ENCODE measurements at regions not wholly inside any gene's neighbourhood (a gene's known extent, or its start where the extent isn't known, plus 50 kb on each side); places are given as distances from the start of the nearest gene placed in this dataset.

GRCh38 chr4:3868211-3869173, 102.3 kb downstream of the ADRA2C start:
- Histone ChIP-seq H3K27me3 (ENCODE audit: insufficient read depth, low read length, poor library complexity, severe bottlenecking) (no peaks in the 10 kb centered on the region), H4K20me1 (ENCODE audit: insufficient read depth, low read length, poor library complexity, severe bottlenecking) (no peaks in the 10 kb centered on the region), H3K9ac (ENCODE audit: low read depth, low read length, poor library complexity, severe bottlenecking) (no peak overlapping the region), H3F3A (ENCODE audit: low read depth) (no peaks in the 10 kb centered on the region), H3K79me2 (ENCODE audit: insufficient read depth, low read length) (no peaks in the 10 kb centered on the region), H3K36me3 (ENCODE audit: insufficient read depth, low read length) (no peaks in the 10 kb centered on the region), H3K4me1 (ENCODE audit: insufficient read depth, low read length, poor library complexity, severe bottlenecking) (no peaks in the 10 kb centered on the region), H2AFZ (ENCODE audit: low read length) (no peak overlapping the region), H3K4me2 (ENCODE audit: low read depth, low read length, poor library complexity, severe bottlenecking) (no peak overlapping the region), H3K9me3 (ENCODE audit: insufficient read depth, low read depth, low read length) (no peaks in the 10 kb centered on the region), H3K9me2 (replicated peaks; ENCODE audit: low read depth, low read length) (no peaks in the 10 kb centered on the region), H3K4me3 (ENCODE audit: low read length, poor library complexity, severe bottlenecking) (no peak overlapping the region)
- TF ChIP-seq EZH2phosphoT487 (IDR thresholded peaks at IDR 0.05; ENCODE audit: borderline replicate concordance) = no peak
- no peak for TF ChIP-seq CTCF (conservative IDR thresholded peaks at IDR 0.05; ENCODE audit: low read length)

GRCh38 chr4:3869174-3869572, 103.0 kb downstream of the ADRA2C start:
- no peaks in the 10 kb centered on the region for H3F3A ChIP-seq (ENCODE audit: low read depth)

More at GRCh38 chr4:3869174-3869572, 103.0 kb downstream of the ADRA2C start:
- Histone ChIP-seq H3K9me3 (ENCODE audit: insufficient read depth, low read depth, low read length) (no peaks in the 10 kb centered on the region), H3K27me3 (ENCODE audit: insufficient read depth, low read length, poor library complexity, severe bottlenecking) (no peaks in the 10 kb centered on the region), H4K20me1 (ENCODE audit: insufficient read depth, low read length, poor library complexity, severe bottlenecking) (no peaks in the 10 kb centered on the region), H3K9me2 (replicated peaks; ENCODE audit: low read depth, low read length) (no peaks in the 10 kb centered on the region), H3K79me2 (ENCODE audit: insufficient read depth, low read length) (no peaks in the 10 kb centered on the region), H3K4me1 (ENCODE audit: insufficient read depth, low read length, poor library complexity, severe bottlenecking) (no peaks in the 10 kb centered on the region), H3K36me3 (ENCODE audit: insufficient read depth, low read length) (no peaks in the 10 kb centered on the region), H3K4me3 (ENCODE audit: low read length, poor library complexity, severe bottlenecking) (no peak overlapping the region), H2AFZ (ENCODE audit: low read length) (no peak overlapping the region), H3K4me2 (ENCODE audit: low read depth, low read length, poor library complexity, severe bottlenecking) (no peak overlapping the region), H3K9ac (ENCODE audit: low read depth, low read length, poor library complexity, severe bottlenecking) (no peak overlapping the region)
- TF ChIP-seq CTCF (conservative IDR thresholded peaks at IDR 0.05; ENCODE audit: low read length) (no peak), EZH2phosphoT487 (IDR thresholded peaks at IDR 0.05; ENCODE audit: borderline replicate concordance) (no peak)

Data from Loucy (cell line).